Jurkat, Clone E6-1 (cell line): ENCODE measurements at regions not wholly inside any gene's neighbourhood (a gene's known extent, or its start where the extent isn't known, plus 50 kb on each side); places are given as distances from the start of the nearest gene placed in this dataset.

Experiments used
- DNase-seq: peaks from one replicate; pipeline ENCODE4 v3.0.0-alpha.2; 2011; ENCODE audit warnings: low read depth, low spot score
- H3K4me3 ChIP-seq: 2 replicates; pipeline ENCODE4 v1.5.1; 2011; ENCODE audit warnings: mild to moderate bottlenecking, low read length, control low read depth, moderate library complexity

GRCh38 chr21:26351661-26352060 is 181.1 kb upstream of the APP start:
- no peak for DNase-seq
- H3K4me3 ChIP-seq = no peak overlapping the region

DNA sequence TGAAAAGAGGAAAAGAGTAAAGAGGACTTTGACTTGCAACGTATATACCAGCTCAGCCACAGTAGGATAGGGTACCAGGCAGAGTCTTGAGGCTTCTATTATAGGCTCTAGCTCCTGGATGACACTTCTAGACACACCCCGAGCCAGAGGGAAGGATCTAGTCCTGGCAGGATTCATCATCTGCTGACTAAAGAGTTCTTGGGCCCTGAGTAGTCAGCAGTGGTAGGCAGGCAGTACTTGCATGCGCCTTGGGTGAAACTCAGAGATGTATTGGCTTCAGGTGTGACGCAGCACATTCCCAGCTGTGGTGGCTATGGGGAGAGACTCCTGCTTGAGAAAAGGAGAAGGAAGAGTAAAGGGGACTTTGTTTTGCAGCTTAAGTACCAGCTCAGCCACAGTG is 162.3 kb upstream of the APP start:
- no peak for DNase-seq
- no peak overlapping the region for H3K4me3 ChIP-seq

DNA sequence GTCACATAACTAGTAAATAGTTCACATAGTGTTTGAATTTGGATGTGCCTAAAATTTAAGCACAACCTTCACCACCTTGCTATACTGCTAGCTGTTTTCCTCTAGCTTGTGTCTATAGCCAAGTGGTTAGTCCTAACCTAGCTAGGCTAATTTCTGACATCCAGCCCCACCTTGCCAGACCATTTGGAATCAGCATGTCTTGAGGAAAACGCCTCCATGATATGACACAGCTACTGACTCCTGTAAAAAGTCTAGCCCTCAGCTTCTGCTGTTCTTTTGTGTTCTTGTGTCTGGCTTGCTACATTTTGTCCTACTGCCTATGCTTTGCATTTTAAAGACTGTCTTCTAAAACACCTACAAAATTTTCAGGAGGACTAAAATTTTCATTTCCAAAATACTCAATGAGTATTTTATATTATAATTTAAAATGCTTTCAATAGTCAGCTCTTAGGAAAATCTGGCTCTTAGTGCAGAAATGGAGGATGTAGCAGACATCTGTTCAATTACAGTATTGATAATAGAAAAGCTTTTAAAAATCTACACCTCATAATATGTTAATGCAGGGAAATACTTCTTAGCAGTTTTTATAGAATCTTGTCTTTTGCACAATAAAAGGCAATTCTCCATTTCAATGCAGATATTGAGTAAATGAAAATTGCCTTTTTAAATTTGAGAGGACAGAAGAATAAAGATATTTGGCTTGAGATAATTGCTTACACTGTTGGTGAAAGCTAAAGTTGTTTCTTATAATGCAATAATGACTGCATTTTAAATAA is 160.8 kb upstream of the APP start:
- no peak for DNase-seq
- H3K4me3 ChIP-seq = no peak overlapping the region

DNA sequence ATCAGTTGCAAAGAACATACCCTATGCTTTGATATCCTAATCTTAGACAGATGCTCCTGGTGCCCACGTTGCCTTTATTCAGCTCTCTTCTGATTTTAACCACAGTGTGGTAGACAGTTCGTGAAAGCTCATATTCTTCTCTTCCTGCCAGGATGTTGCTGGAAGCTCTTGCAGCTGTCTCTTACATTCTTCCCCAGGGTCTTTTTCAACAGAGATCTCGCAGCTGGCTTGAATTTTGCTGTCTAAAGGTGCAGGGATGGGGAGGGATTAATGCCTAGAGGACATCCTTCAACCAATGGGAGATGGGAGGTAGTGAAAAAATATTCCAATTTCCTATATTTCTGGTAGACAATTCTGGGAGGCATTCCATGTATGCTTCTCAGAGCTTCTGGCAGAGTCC is 150.0 kb upstream of the APP start:
- H3K4me3 ChIP-seq = no peak overlapping the region
- peak; percentile 39 for DNase-seq

DNA sequence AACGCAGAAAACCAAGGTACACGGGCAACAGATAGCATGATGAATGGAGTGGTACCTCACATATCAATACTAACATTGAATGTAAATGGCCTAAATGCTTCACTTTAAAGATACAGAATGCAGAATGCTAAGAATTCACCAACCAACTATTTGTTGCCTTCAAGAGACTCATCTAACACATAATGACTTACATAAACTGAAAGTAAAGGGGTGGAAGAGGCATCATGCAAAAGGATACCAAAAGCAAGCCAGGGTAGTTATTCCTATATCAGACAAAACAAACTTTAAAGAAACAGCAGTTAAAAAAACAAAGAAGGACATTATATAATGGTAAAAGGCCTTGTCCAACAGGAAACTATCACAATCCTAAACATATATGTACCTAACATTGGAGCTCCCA is 137.1 kb upstream of the APP start:
- DNase-seq = no peak

GRCh38 chr21:26297851-26298250 is 127.3 kb upstream of the APP start:
- DNase-seq = no peak
- H3K4me3 ChIP-seq = no peak overlapping the region

More for the DNA sequence above, 137.1 kb upstream of the APP start:
- H3K4me3 ChIP-seq = no peak overlapping the region

DNA sequence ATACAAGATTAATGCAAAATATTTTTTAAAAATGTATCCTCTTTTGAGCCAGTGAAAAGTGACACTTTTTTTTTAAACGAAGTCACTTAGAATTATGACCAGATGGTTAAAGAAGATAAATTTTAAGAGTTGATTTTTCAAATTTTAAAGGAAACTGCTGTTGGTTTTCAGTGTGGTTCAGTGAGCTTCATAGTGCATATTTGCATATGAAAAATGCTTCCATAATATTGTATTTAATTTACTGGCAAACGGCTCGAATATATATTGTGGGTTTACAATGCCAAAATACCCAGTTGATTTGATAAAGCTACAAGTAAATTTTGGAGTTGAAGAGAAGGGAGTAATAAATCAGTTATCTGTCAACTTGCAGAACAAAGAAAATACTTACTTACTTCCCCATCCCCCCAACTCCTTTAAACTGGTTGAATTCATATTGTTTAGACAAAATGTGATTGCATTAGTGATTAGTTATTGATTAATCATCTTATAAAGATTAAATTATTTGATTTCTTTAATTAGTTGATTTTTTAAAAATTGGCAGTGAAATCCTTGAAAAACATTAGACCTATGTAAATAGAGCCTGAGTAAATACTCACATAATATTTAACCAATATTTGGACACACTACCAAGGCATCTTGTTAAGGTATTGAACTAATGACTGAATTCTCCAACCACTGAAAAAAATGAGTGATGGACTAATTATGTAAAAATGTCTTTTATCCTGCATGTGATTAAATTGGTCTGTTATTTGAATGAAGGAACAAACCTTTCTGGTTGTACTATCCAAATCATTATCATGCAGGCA is 122.8 kb upstream of the APP start:
- no peak for DNase-seq
- H3K4me3 ChIP-seq = no peak overlapping the region

DNA sequence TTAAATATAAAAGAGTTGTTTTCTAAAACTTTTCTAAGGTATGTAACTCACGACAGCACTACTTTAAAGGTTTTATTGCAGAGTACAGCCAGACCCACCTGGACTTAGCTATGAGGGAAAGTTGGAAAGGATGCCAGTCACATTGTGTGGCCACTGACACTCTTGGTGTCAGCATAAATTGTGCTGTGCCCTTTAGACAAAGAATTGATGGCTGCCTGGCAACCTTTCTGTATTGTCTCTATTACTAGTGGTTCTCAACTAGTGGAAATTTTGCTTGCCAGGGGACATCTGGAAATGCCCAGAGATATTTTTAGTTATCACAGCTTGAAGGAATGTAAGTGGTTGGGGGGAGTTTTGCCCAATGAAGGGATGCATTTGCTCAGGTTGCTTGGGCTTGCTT is 117.5 kb upstream of the APP start:
- H3K4me3 ChIP-seq = no peak overlapping the region
- DNase-seq = no peak

DNA sequence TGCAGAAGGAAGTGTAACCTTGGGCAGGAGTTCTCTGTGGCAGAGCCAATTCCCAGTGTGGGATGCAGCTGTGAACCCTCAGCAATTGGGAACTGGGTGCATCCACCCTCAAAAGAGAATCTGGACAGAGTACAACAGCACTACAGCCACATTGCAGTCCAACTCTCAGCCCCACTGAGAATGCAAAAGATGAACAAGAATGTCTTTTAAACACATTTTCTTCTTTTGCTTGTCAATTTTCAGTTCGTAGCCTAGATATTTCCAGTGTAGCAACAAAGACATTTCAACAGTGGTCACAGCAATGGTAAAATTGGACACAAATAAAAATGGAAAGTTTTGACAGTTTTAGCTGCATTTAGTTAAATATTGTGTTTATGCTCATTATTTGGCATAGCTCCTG is 114.0 kb upstream of the APP start:
- H3K4me3 ChIP-seq = no peak overlapping the region
- DNase-seq = no peak

DNA sequence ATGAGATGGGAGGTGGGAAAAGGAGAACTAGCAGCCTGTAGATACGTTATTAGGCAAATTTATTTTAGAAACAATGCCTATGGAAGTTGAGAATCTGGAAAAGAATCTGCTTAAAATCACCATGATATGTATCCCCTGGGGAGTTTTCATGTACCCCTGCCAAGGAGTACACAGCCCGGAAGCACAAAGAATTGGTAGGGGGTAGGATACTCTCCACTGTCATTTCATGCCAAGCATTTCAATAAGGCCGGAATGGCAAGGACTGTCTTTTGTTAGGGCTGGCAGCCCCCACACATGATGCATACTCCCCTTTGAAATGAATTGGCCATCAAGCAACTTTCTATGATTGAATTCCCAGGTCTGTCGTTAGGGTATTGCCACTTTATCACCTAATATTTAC is 111.5 kb upstream of the APP start:
- no peak overlapping the region for H3K4me3 ChIP-seq
- DNase-seq = no peak

DNA sequence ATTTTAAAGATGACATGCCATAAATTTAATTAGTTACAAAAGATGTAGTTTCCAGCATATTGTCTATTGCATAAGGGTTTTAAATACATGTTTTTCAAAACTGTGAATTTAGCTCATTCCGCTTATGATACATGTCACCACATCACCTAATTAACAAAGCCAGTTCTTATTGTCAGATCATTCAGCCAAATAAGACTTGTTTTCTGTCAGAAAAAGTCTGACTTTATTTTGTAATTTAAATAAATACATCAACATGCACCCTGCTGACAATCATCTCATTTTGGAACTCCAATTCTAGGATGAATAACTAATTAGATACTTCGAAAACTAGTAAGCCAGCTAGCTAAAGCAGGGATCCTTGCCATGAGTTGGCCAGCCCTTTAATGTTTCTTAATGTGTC is 110.9 kb upstream of the APP start:
- DNase-seq = no peak
- H3K4me3 ChIP-seq = no peak overlapping the region

- H3K4me3 ChIP-seq = no peak overlapping the region
- no peak for DNase-seq
Observed at GRCh38 chr21:26280775-26281174, 110.2 kb upstream of the APP start.

- no peak overlapping the region for H3K4me3 ChIP-seq
- DNase-seq = no peak
Observed at GRCh38 chr21:26280148-26280547, 109.6 kb upstream of the APP start.

GRCh38 chr21:26275801-26276200 is 105.2 kb upstream of the APP start:
- no peak for DNase-seq
- H3K4me3 ChIP-seq = no peak overlapping the region

- no peak for DNase-seq
Observed at GRCh38 chr21:26273686-26274313, 103.2 kb upstream of the APP start.

DNA sequence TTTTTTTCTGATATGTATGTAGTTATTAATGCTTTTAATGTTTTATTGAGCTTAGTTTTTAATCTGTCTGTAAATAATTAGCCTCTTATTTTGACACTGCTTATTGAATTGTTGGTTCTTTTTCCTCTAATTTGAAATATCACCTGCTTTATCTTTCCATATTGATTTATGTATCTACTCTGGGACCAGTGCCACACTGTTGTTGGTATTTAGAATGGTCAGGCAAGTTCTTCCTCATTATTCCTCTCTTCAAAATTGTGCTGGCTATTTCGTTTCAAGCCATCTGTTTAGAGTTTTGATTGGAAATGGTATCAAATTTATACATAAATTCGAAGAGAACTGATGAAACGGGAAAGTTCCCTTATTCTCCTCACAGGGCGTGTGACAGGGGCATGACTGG is 96.8 kb upstream of the APP start:
- no peak overlapping the region for H3K4me3 ChIP-seq
- no peak for DNase-seq

More at GRCh38 chr21:26273686-26274313, 103.2 kb upstream of the APP start:
- no peak overlapping the region for H3K4me3 ChIP-seq

GRCh38 chr21:26246073-26246472 is 75.5 kb upstream of the APP start:
- no peak overlapping the region for H3K4me3 ChIP-seq
- DNase-seq = no peak

DNA sequence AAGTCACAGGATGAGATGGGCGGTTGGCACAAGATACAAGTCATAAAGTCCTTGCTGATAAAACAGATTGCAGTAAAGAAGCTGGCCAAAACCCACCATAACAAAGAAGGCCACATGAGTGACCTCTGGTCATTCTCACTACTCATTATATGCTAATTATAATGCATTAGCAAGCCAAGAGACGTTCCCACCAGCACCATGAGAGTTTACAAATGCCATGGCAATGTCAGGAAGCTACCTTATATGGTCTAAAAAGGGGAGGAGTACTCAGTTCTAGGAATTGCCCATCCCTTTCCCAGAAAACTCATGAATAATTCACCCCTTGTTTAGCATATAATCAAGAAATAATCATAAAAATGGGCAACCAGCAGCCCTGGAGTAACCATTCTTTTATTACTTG is 74.9 kb upstream of the APP start:
- H3K4me3 ChIP-seq = no peak overlapping the region
- no peak for DNase-seq

GRCh38 chr21:26238646-26239045 is 68.1 kb upstream of the APP start:
- H3K4me3 ChIP-seq = no peak overlapping the region
- no peak for DNase-seq

DNA sequence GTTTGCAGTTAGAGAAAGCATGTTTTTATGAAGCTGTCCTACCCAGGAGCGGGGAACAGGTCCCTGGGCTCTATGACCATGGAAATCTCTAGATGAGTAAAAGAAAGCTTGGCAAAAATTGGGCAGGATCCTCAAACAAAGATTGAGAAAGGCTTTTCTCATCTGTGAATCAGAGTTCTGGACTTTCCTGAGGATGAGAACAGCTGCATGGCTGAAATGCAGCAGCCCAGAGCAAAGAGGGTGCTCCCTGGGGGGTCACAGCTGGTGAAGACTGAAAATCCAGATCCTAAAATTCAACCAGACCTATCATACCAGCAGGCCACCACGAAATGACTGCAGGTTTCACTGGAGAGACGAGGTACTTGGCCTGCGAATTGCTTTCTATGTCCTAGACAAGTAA is 65.7 kb upstream of the APP start:
- H3K4me3 ChIP-seq = no peak overlapping the region
- DNase-seq = no peak
